ENCODE measurements at regions not wholly inside any gene's neighbourhood (a gene's known extent, or its start where the extent isn't known, plus 50 kb on each side); places are given as distances from the start of the nearest gene placed in this dataset.

- H3K9me3 Mint-ChIP-seq (ENCODE audit: unreplicated experiment) = no peaks in the 10 kb centered on the region
- H3K4me3 Mint-ChIP-seq (ENCODE audit: unreplicated experiment) = no peak overlapping the region
- TF ChIP-seq CTCF (IDR thresholded peaks at IDR 0.05; ENCODE audit: unreplicated experiment) = no peak
- peak overlapping the region; percentile 12 for H3K27ac Mint-ChIP-seq (ENCODE audit: low read depth, unreplicated experiment)
- no peak for DNase-seq (ENCODE audit: unreplicated experiment)
- no peaks in the 10 kb centered on the region for H3K36me3 Mint-ChIP-seq (ENCODE audit: insufficient read depth, unreplicated experiment)
- POLR2A ChIA-PET = interaction anchor here (0.6 to 1.4 kb wide), 6 partner anchors 12 to 257 kb away, joined by 3 to 5 read pairs (median 3); partner anchors contain the start of gene SEMA3C
- intact Hi-C loops (cut with micrococcal nuclease) = no loop called here
- H3K27me3 Mint-ChIP-seq (ENCODE audit: insufficient read depth, unreplicated experiment) = no peaks in the 10 kb centered on the region
- H3K4me1 Mint-ChIP-seq (ENCODE audit: insufficient read depth, unreplicated experiment) = peaks cover 13% of the 10 kb centered on the region
- CTCF ChIA-PET = interaction anchor here (0.6 kb wide), 1 partner anchor 63 kb away, joined by 3 read pairs; no protein-coding TSS in a partner anchor
- BruUV-seq (replicated peaks) = no TSS peak
Measured at GRCh38 chr7:81175275-81175940, 256.6 kb upstream of the SEMA3C start.

- POLR2A ChIA-PET = interaction anchor here (0.6 to 1.6 kb wide), 13 partner anchors 9 to 288 kb away, joined by 3 to 13 read pairs (median 4); partner anchors contain the start of gene SEMA3C
- H3K4me1 Mint-ChIP-seq (ENCODE audit: insufficient read depth, unreplicated experiment) = peaks cover 18% of the 10 kb centered on the region
- BruUV-seq (replicated peaks) = no TSS peak
- CTCF ChIA-PET = no interaction called here
- intact Hi-C loops (cut with micrococcal nuclease) = no loop called here
- TF ChIP-seq CTCF (IDR thresholded peaks at IDR 0.05; ENCODE audit: unreplicated experiment) = no peak
- peak; percentile 90 for DNase-seq (ENCODE audit: unreplicated experiment)
- peak overlapping the region; percentile 60 for H3K4me3 Mint-ChIP-seq (ENCODE audit: unreplicated experiment)
- H3K36me3 Mint-ChIP-seq (ENCODE audit: insufficient read depth, unreplicated experiment) = no peaks in the 10 kb centered on the region
- peaks cover 6% of the 10 kb centered on the region for H3K9me3 Mint-ChIP-seq (ENCODE audit: unreplicated experiment)
- H3K27me3 Mint-ChIP-seq (ENCODE audit: insufficient read depth, unreplicated experiment) = no peaks in the 10 kb centered on the region
- H3K27ac Mint-ChIP-seq (ENCODE audit: low read depth, unreplicated experiment) = peak overlapping the region; percentile 88
Measured at GRCh38 chr7:81173766-81174281, 255.0 kb upstream of the SEMA3C start.

- no peak for DNase-seq (ENCODE audit: unreplicated experiment)
- intact Hi-C loops (cut with micrococcal nuclease) = no loop called here
- no TSS peak for BruUV-seq (replicated peaks)
- no peak for TF ChIP-seq CTCF (IDR thresholded peaks at IDR 0.05; ENCODE audit: unreplicated experiment)
- Mint-ChIP-seq H3K4me3 (ENCODE audit: unreplicated experiment) (no peak overlapping the region), H3K27ac (ENCODE audit: low read depth, unreplicated experiment) (no peak overlapping the region), H3K4me1 (ENCODE audit: insufficient read depth, unreplicated experiment) (peaks cover 18% of the 10 kb centered on the region), H3K27me3 (ENCODE audit: insufficient read depth, unreplicated experiment) (no peaks in the 10 kb centered on the region), H3K9me3 (ENCODE audit: unreplicated experiment) (peaks cover 6% of the 10 kb centered on the region), H3K36me3 (ENCODE audit: insufficient read depth, unreplicated experiment) (no peaks in the 10 kb centered on the region)
- ChIA-PET POLR2A (interaction anchor here (0.6 to 1.0 kb wide), 2 partner anchors 16 to 208 kb away, joined by 3 to 4 read pairs; no protein-coding TSS in a partner anchor), CTCF (interaction anchor here (0.6 kb wide), 2 partner anchors 221 to 250 kb away, joined by 3 read pairs; no protein-coding TSS in a partner anchor)
Measured at GRCh38 chr7:81170291-81170690, 251.4 kb upstream of the SEMA3C start.

- peaks cover 6% of the 10 kb centered on the region for H3K9me3 Mint-ChIP-seq (ENCODE audit: unreplicated experiment)
- no peak overlapping the region for H3K4me3 Mint-ChIP-seq (ENCODE audit: unreplicated experiment)
- ChIA-PET CTCF (interaction anchor here (0.5 to 0.6 kb wide), 2 partner anchors 125 to 248 kb away, joined by 3 to 4 read pairs; no protein-coding TSS in a partner anchor), POLR2A (interaction anchor here (0.6 to 1.4 kb wide), 3 partner anchors 15 to 205 kb away, joined by 3 to 7 read pairs (median 3); no protein-coding TSS in a partner anchor)
- intact Hi-C loops (cut with micrococcal nuclease) = no loop called here
- TF ChIP-seq CTCF (IDR thresholded peaks at IDR 0.05; ENCODE audit: unreplicated experiment) = no peak
- BruUV-seq (replicated peaks) = no TSS peak
- no peak for DNase-seq (ENCODE audit: unreplicated experiment)
- H3K27ac Mint-ChIP-seq (ENCODE audit: low read depth, unreplicated experiment) = no peak overlapping the region
- no peaks in the 10 kb centered on the region for H3K36me3 Mint-ChIP-seq (ENCODE audit: insufficient read depth, unreplicated experiment)
- H3K4me1 Mint-ChIP-seq (ENCODE audit: insufficient read depth, unreplicated experiment) = peaks cover 7% of the 10 kb centered on the region
- H3K27me3 Mint-ChIP-seq (ENCODE audit: insufficient read depth, unreplicated experiment) = no peaks in the 10 kb centered on the region
Measured at GRCh38 chr7:81167934-81168333, 249.1 kb upstream of the SEMA3C start.
